HepG2 (cell line): ENCODE measurements at regions not wholly inside any gene's neighbourhood (a gene's known extent, or its start where the extent isn't known, plus 50 kb on each side); places are given as distances from the start of the nearest gene placed in this dataset.
A peak's percentile ranks its signal among the peaks of the same experiment; 100 is the strongest.
"Not testable (repeated sequence)": the region's sequence is repeated elsewhere in the genome, so short reads cannot be mapped to it uniquely, and the experiment has no call there.

ENCODE experiments used
- ATAC-seq: fragments of 200-7000 bp; cut with Tn5 transposase; 3 replicates; pipeline ENCODE4 v1.9.1; 2020; ENCODE audit warnings: mild to moderate bottlenecking, moderate library complexity
- BruUV-seq: library from RNA; stranded (reverse); fragments of 400-500 nt; replicated peaks from 2 replicates; lab custom pipeline; 2021; lab: Mats Ljungman, UMichigan
- CTCF ChIA-PET: fragments of 300-600 bp; formaldehyde crosslinking; extraction: SDS; loops from one replicate; lab custom pipeline; 2021; ENCODE audit warnings: low total read pairs, inconsistent platforms, low intra/inter-chr PET ratio; lab: Yijun Ruan, JAX
- POLR2A ChIA-PET: fragments of 350-600 bp; sonication (Branson Sonifier 250); formaldehyde crosslinking; loops from one replicate; lab custom pipeline; 2020; ENCODE audit warnings: antibody characterized with exemption, inconsistent platforms; lab: Yijun Ruan, JAX
- DNase-seq: peaks from one replicate; pipeline ENCODE4 v3.0.0-alpha.2; 2015; ENCODE audit warnings: low spot score
- FAIRE-seq: peaks from 3 replicates; lab custom pipeline; 2011; peaks lifted over from hg19 to GRCh38; lab: Jason Lieb, UNC
- H2AFZ ChIP-seq: one replicate; pipeline ENCODE4 v1.6.1; 2011; ENCODE audit warnings: low read length, inconsistent platforms
- H3K27ac ChIP-seq: fragments of 300-600 bp; 3 replicates; pipeline ENCODE4 v1.8.0; 2011; ENCODE audit warnings: mixed run types, mild to moderate bottlenecking, mixed read lengths, low read length, inconsistent platforms; ENCODE audit not compliant: insufficient read depth; ENCODE audit errors: extremely low read length
- H3K27me3 ChIP-seq, 2 experiments: fragments of 200-600 bp in 1 of 2; 2 replicates in 1 of 2; 3 replicates in 1 of 2; pipeline versions ENCODE4 v1.6.0 to v1.8.0; 2011; ENCODE audit warnings: low read length in 2 of 2, mild to moderate bottlenecking in 2 of 2, moderate library complexity in 2 of 2, inconsistent platforms in 1 of 2; ENCODE audit not compliant: insufficient read depth in 2 of 2, control insufficient read depth in 1 of 2
- H3K36me3 ChIP-seq, 2 experiments: fragments of 200-600 bp in 1 of 2; replicated peaks in 1 of 2; 2 replicates in 1 of 2; 3 replicates in 1 of 2; pipeline versions ENCODE4 v1.5.1 to v1.8.0; 2011; ENCODE audit warnings: low read length in 2 of 2, inconsistent platforms in 1 of 2; ENCODE audit not compliant: insufficient read depth in 2 of 2, control insufficient read depth in 1 of 2
- H3K4me1 ChIP-seq: 2 replicates; pipeline ENCODE4 v1.5.1; 2012; ENCODE audit warnings: low read length, inconsistent platforms; ENCODE audit not compliant: insufficient read depth
- H3K4me2 ChIP-seq: 2 replicates; pipeline ENCODE4 v1.6.0; 2011; ENCODE audit warnings: low read depth, low read length, inconsistent platforms
- H3K4me3 ChIP-seq, 3 experiments: fragments of 200-600 bp in 1 of 3; sonication (generic), shearing (Covaris generic) in 1 of 3; replicated peaks in 1 of 3; 2 replicates each; pipeline ENCODE4 v1.5.1; 2011 to 2016; ENCODE audit warnings: low read length in 3 of 3, inconsistent platforms in 2 of 3, low read depth in 2 of 3, mild to moderate bottlenecking in 2 of 3, control low read depth in 1 of 3, mixed read lengths in 1 of 3; ENCODE audit not compliant: insufficient read depth in 1 of 3
- H3K79me2 ChIP-seq: one replicate; pipeline ENCODE4 v1.6.1; 2011; ENCODE audit warnings: low read length, inconsistent platforms; ENCODE audit not compliant: insufficient read depth
- H3K9ac ChIP-seq: 2 replicates; pipeline ENCODE4 v1.6.0; 2011; ENCODE audit warnings: mild to moderate bottlenecking, low read depth, low read length, inconsistent platforms; ENCODE audit not compliant: insufficient read depth
- H3K9me3 ChIP-seq: 2 replicates; pipeline ENCODE4 v1.5.1; 2012; ENCODE audit warnings: mild to moderate bottlenecking, low read length
- H4K20me1 ChIP-seq: 2 replicates; pipeline ENCODE4 v1.6.0; 2011; ENCODE audit warnings: inconsistent platforms, mild to moderate bottlenecking, low read length, moderate library complexity; ENCODE audit not compliant: insufficient read depth
- WGBS: methylation state at CpG from one replicate; pipeline ENCODE4 v1.1.6; 2017; ENCODE audit warnings: low lambda C conversion rate; 5-methylcytosine and 5-hydroxymethylcytosine counted together
- in situ Hi-C: cut with HindIII; loops from 2 replicates; pipeline ENCODE4 v1.10.0; 2017; ENCODE audit warnings: low pct_unique_long_range_greater_than_20kb; ENCODE audit not compliant: extremely low pct_ligation_motif_present
- intact Hi-C: fragments of 100-400 bp; cut with micrococcal nuclease; formaldehyde crosslinking; loops from one replicate; pipeline ENCODE4 v1.10.0; 2022; ENCODE audit not compliant: unreplicated experiment

GRCh38 chr16:33646386-33646785 lies 187.0 kb downstream of the TP53TG3F start:
- H3K27ac ChIP-seq, POLR2A ChIA-PET, H3K9ac ChIP-seq, H3K4me3 ChIP-seq, in situ Hi-C loops, H3K9me3 ChIP-seq, H3K36me3 ChIP-seq, DNase-seq, H3K4me1 ChIP-seq, H3K4me2 ChIP-seq, ATAC-seq, H3K79me2 ChIP-seq, intact Hi-C loops, H4K20me1 ChIP-seq, H3K27me3 ChIP-seq, FAIRE-seq, H2AFZ ChIP-seq, BruUV-seq, CTCF ChIA-PET: not testable (repeated sequence)
- WGBS, result 1% methylated on average over 2 of the region's 2 CpGs

- peak; percentile 29; the same call in 1 of the 3 replicates for ATAC-seq
Measured at GRCh38 chr16:33655756-33656155, 196.3 kb downstream of the TP53TG3F start.

GRCh38 chr16:33656394-33656793 lies 197.0 kb downstream of the TP53TG3F start:
- BruUV-seq, DNase-seq, H3K79me2 ChIP-seq, POLR2A ChIA-PET, H4K20me1 ChIP-seq, H3K4me3 ChIP-seq, H3K4me1 ChIP-seq, H3K9me3 ChIP-seq, in situ Hi-C loops, H3K36me3 ChIP-seq, H3K27me3 ChIP-seq, H3K27ac ChIP-seq, intact Hi-C loops, H3K9ac ChIP-seq, H2AFZ ChIP-seq, CTCF ChIA-PET, H3K4me2 ChIP-seq: not testable (repeated sequence)
- no CpG with 5 or more reads among the region's 10 CpGs for WGBS
- ATAC-seq, result peak; percentile 100
- FAIRE-seq, result peak; percentile 26

More at GRCh38 chr16:33655756-33656155, 196.3 kb downstream of the TP53TG3F start:
- intact Hi-C loops, H3K4me3 ChIP-seq, H2AFZ ChIP-seq, DNase-seq, POLR2A ChIA-PET, H3K79me2 ChIP-seq, H3K9ac ChIP-seq, H3K9me3 ChIP-seq, H3K27ac ChIP-seq, H3K36me3 ChIP-seq, in situ Hi-C loops, H3K27me3 ChIP-seq, BruUV-seq, CTCF ChIA-PET, H3K4me2 ChIP-seq, H4K20me1 ChIP-seq, FAIRE-seq, H3K4me1 ChIP-seq: not testable (repeated sequence)
- 81% methylated on average over 8 of the region's 9 CpGs for WGBS

GRCh38 chr16:33657717-33658116 lies 198.3 kb downstream of the TP53TG3F start:
- POLR2A ChIA-PET, H3K4me2 ChIP-seq, H3K4me1 ChIP-seq, H3K27me3 ChIP-seq, BruUV-seq, H3K79me2 ChIP-seq, H2AFZ ChIP-seq, H3K36me3 ChIP-seq, H3K4me3 ChIP-seq, H3K27ac ChIP-seq, ATAC-seq, H3K9me3 ChIP-seq, CTCF ChIA-PET, in situ Hi-C loops, H4K20me1 ChIP-seq, FAIRE-seq, intact Hi-C loops, DNase-seq, H3K9ac ChIP-seq: not testable (repeated sequence)
- WGBS, result no CpG with 5 or more reads among the region's 3 CpGs
